Iris pigment epithelial cell (primary cell): ENCODE measurements at regions not wholly inside any gene's neighbourhood (a gene's known extent, or its start where the extent isn't known, plus 50 kb on each side); places are given as distances from the start of the nearest gene placed in this dataset.

Experiments used
- DNase-seq: peaks from one replicate; pipeline ENCODE4 v3.0.0-alpha.2; 2011; ENCODE audit warnings: low read depth

- DNase-seq, result no peak
Measured at GRCh38 chr12:28824193-28824846, 324.8 kb upstream of the FAR2 start.

GRCh38 chr12:28824849-28825248 lies 324.2 kb upstream of the FAR2 start:
- no peak for DNase-seq

GRCh38 chr12:28826766-28827165 lies 322.3 kb upstream of the FAR2 start:
- DNase-seq, result no peak

- no peak for DNase-seq
Measured at GRCh38 chr12:28827861-28828260, 321.2 kb upstream of the FAR2 start.

GRCh38 chr12:28828318-28828717 lies 320.8 kb upstream of the FAR2 start:
- no peak for DNase-seq

GRCh38 chr12:28830491-28830890 lies 318.6 kb upstream of the FAR2 start:
- no peak for DNase-seq

- no peak for DNase-seq
Measured at GRCh38 chr12:28844718-28845117, 304.4 kb upstream of the FAR2 start.

GRCh38 chr12:28851781-28852180 lies 297.3 kb upstream of the FAR2 start:
- no peak for DNase-seq

- DNase-seq, result no peak
Measured at GRCh38 chr12:28855761-28856310, 293.2 kb upstream of the FAR2 start.

- no peak for DNase-seq
Measured at GRCh38 chr12:28857369-28857768, 291.7 kb upstream of the FAR2 start.

GRCh38 chr12:28859551-28859950 lies 289.5 kb upstream of the FAR2 start:
- no peak for DNase-seq

- DNase-seq, result no peak
Measured at GRCh38 chr12:28865776-28866175, 283.3 kb upstream of the FAR2 start.

GRCh38 chr12:28866296-28866695 lies 282.8 kb upstream of the FAR2 start:
- no peak for DNase-seq

- no peak for DNase-seq
Measured at GRCh38 chr12:28866715-28867503, 282.2 kb upstream of the FAR2 start.

- DNase-seq, result no peak
Measured at GRCh38 chr12:28868414-28868813, 280.7 kb upstream of the FAR2 start.

- DNase-seq, result peak; percentile 91
Measured at GRCh38 chr12:28869197-28869596, 279.9 kb upstream of the FAR2 start.

- DNase-seq, result peak; percentile 26
Measured at GRCh38 chr12:28870839-28871440, 278.1 kb upstream of the FAR2 start.

GRCh38 chr12:28872654-28873268 lies 276.3 kb upstream of the FAR2 start:
- DNase-seq, result peak; percentile 66

- no peak for DNase-seq
Measured at GRCh38 chr12:28874758-28875157, 274.3 kb upstream of the FAR2 start.

- DNase-seq, result no peak
Measured at GRCh38 chr12:28876196-28876798, 272.8 kb upstream of the FAR2 start.

- DNase-seq, result no peak
Measured at GRCh38 chr12:28877854-28878253, 271.2 kb upstream of the FAR2 start.

GRCh38 chr12:28878629-28879028 lies 270.4 kb upstream of the FAR2 start:
- no peak for DNase-seq
